ENCODE measurements at regions not wholly inside any gene's neighbourhood (a gene's known extent, or its start where the extent isn't known, plus 50 kb on each side); places are given as distances from the start of the nearest gene placed in this dataset.

DNA sequence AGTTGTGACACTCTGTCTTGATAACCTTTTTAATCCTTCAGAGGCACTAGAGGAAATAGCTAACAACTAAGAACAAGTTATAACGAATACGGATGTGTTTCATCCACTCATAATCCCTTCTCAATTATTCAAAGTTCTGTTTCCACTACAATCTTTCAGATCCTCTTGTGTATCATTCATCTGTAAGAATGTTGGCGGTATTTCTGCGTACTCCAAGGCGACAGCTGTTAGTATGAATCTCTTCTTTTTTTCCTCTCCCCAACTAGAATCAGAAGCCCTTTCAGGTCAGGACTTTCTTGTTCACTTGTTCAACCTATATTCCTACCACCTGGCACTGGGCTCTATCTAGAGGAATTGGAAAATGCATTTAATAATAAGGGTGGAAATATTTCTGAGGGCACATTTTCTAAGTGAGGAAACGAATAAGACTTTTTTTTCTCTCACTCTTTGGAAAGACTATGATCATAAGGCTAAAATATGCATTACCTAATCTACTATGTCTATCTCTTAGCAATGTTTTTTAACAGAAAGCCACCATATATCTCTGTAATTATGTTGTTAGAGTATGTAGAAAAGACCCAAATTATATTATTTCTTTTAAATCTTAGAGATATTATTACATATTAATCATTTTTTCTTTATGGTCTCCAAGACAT, 492.9 kb downstream of the PCDH20 start:
- no peak for TF ChIP-seq CEBPB (IDR thresholded peaks at IDR 0.05; ENCODE audit: low read depth, low read length)
- no peak for TF ChIP-seq TAF1 (IDR thresholded peaks at IDR 0.05; ENCODE audit: low read depth, low read length)
- no peak for TF ChIP-seq POLR2AphosphoS5 (IDR thresholded peaks at IDR 0.05; ENCODE audit: low read depth, low read length)
- TF ChIP-seq, protein P1, sequence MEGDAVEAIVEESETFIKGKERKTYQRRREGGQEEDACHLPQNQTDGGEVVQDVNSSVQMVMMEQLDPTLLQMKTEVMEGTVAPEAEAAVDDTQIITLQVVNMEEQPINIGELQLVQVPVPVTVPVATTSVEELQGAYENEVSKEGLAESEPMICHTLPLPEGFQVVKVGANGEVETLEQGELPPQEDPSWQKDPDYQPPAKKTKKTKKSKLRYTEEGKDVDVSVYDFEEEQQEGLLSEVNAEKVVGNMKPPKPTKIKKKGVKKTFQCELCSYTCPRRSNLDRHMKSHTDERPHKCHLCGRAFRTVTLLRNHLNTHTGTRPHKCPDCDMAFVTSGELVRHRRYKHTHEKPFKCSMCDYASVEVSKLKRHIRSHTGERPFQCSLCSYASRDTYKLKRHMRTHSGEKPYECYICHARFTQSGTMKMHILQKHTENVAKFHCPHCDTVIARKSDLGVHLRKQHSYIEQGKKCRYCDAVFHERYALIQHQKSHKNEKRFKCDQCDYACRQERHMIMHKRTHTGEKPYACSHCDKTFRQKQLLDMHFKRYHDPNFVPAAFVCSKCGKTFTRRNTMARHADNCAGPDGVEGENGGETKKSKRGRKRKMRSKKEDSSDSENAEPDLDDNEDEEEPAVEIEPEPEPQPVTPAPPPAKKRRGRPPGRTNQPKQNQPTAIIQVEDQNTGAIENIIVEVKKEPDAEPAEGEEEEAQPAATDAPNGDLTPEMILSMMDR (IDR thresholded peaks at IDR 0.05; ENCODE audit: control extremely low read depth in 1 of 3, insufficient read depth in 1 of 3, low read depth in 1 of 3, low read length in 3 of 3): no peak
- TF ChIP-seq SIX5 (IDR thresholded peaks at IDR 0.05; ENCODE audit: low read depth, low read length): no peak
- no peak for TF ChIP-seq GABPA (IDR thresholded peaks at IDR 0.05; ENCODE audit: borderline replicate concordance, insufficient read depth, low read length)
- TF ChIP-seq RXRA (IDR thresholded peaks at IDR 0.05; ENCODE audit: insufficient read depth, low read depth, low read length): no peak
- no peak for TF ChIP-seq MAX (IDR thresholded peaks at IDR 0.05)
- no peak for TF ChIP-seq ZNF274 (IDR thresholded peaks at IDR 0.05; ENCODE audit: borderline replicate concordance, extremely low read depth, low read length)
- no peak for TF ChIP-seq SIN3A (conservative IDR thresholded peaks at IDR 0.05 in 1 of 2, IDR thresholded peaks at IDR 0.05 in 1 of 2; ENCODE audit: low read depth in 1 of 2, low read length in 2 of 2)
